Stimulated activated CD4-positive, alpha-beta T cell treated with anti-CD3 and anti-CD28 coated beads, Interleukin-12 subunit alpha, Interleukin-12 subunit beta, amount 100 ng/mL, for 4 hours (primary cell): ENCODE measurements at regions not wholly inside any gene's neighbourhood (a gene's known extent, or its start where the extent isn't known, plus 50 kb on each side); places are given as distances from the start of the nearest gene placed in this dataset.

Source experiments
- DNase-seq: peaks from one replicate; pipeline ENCODE4 v3.0.0-alpha.2; 2020

DNA sequence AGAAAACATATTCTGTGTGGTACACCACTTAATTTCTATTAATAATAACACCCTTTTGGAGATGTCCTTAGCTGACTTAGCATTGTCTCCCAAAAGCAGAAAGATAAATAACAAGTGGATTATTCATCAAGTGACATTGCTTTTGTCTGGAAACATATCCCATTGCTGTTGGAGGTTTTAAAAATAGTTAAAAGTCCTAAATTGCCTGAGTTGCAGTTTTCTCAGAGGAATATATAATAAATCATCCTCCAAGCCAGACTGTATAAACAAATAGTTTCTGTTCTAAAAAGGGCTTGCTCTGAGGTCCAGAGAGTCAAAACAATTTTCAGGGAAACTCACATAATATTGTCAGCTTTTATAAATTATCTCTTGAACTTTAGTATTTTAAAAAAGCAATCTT is 60.4 kb upstream of the CD96 start:
- no peak for DNase-seq

GRCh38 chr3:111482574-111482973 is 59.4 kb upstream of the CD96 start:
- no peak for DNase-seq

GRCh38 chr3:111485086-111485485 is 56.9 kb upstream of the CD96 start:
- no peak for DNase-seq
